Calu3 (cell line): ENCODE measurements at regions not wholly inside any gene's neighbourhood (a gene's known extent, or its start where the extent isn't known, plus 50 kb on each side); places are given as distances from the start of the nearest gene placed in this dataset.

ENCODE experiments used
- BruUV-seq: library from RNA; stranded (reverse); fragments of 400-500 nt; replicated peaks from 2 replicates; lab custom pipeline; 2021; lab: Mats Ljungman, UMichigan
- CTCF ChIA-PET: fragments of 300-600 bp; sonication (Branson Sonifier 250); formaldehyde crosslinking; loops from one replicate; lab custom pipeline; 2022; ENCODE audit warnings: antibody characterized with exemption; lab: Charles Lee
- DNase-seq: peaks from one replicate; pipeline ENCODE4 v3.0.0; 2022
- H3K27ac Mint-ChIP-seq: one replicate; pipeline ENCODE4 v1.8.0; 2022; ENCODE audit warnings: mixed read lengths; ENCODE audit not compliant: unreplicated experiment
- H3K27me3 Mint-ChIP-seq: one replicate; pipeline ENCODE4 v1.8.0; 2022; ENCODE audit warnings: mixed read lengths; ENCODE audit not compliant: unreplicated experiment
- H3K36me3 Mint-ChIP-seq: one replicate; pipeline ENCODE4 v1.8.0; 2022; ENCODE audit warnings: mild to moderate bottlenecking, moderate library complexity, mixed read lengths; ENCODE audit not compliant: insufficient read depth, unreplicated experiment
- H3K4me1 Mint-ChIP-seq: one replicate; pipeline ENCODE4 v1.8.0; 2022; ENCODE audit warnings: mild to moderate bottlenecking, low read depth, mixed read lengths; ENCODE audit not compliant: unreplicated experiment
- H3K4me3 Mint-ChIP-seq: one replicate; pipeline ENCODE4 v1.8.0; 2022; ENCODE audit warnings: mild to moderate bottlenecking, low read depth, moderate library complexity, mixed read lengths; ENCODE audit not compliant: unreplicated experiment
- H3K9me3 Mint-ChIP-seq: one replicate; pipeline ENCODE4 v1.8.0; 2022; ENCODE audit warnings: low read depth, mixed read lengths; ENCODE audit not compliant: unreplicated experiment
- CTCF ChIP-seq: fragments of 200-600 bp; IDR thresholded peaks from one replicate; pipeline ENCODE4 v1.8.0; 2022; ENCODE audit warnings: antibody characterized with exemption; ENCODE audit not compliant: unreplicated experiment
- intact Hi-C: fragments of 100-400 bp; cut with micrococcal nuclease; formaldehyde crosslinking; loops from one replicate; pipeline ENCODE4 v1.10.0; 2022; ENCODE audit not compliant: unreplicated experiment

- Mint-ChIP-seq H3K27ac (no peak overlapping the region), H3K4me1 (no peaks in the 10 kb centered on the region), H3K27me3 (no peaks in the 10 kb centered on the region), H3K9me3 (peaks cover 23% of the 10 kb centered on the region), H3K4me3 (no peak overlapping the region), H3K36me3 (no peaks in the 10 kb centered on the region)
- intact Hi-C loops, result no loop called here
- CTCF ChIA-PET, result no interaction called here
- TF ChIP-seq CTCF, result no peak
- no TSS peak for BruUV-seq
- DNase-seq, result no peak
Observed at GRCh38 chrX:128931071-128931470, 592.2 kb downstream of the SMARCA1 start.

- TF ChIP-seq CTCF, result no peak
- no peak for DNase-seq
- peaks cover 23% of the 10 kb centered on the region for H3K9me3 Mint-ChIP-seq
- no peaks in the 10 kb centered on the region for H3K4me1 Mint-ChIP-seq
- H3K27me3 Mint-ChIP-seq, result no peaks in the 10 kb centered on the region
- intact Hi-C loops, result no loop called here
- H3K36me3 Mint-ChIP-seq, result no peaks in the 10 kb centered on the region
- BruUV-seq, result no TSS peak
- CTCF ChIA-PET, result no interaction called here
- H3K27ac Mint-ChIP-seq, result no peak overlapping the region
- H3K4me3 Mint-ChIP-seq, result no peak overlapping the region
Observed at GRCh38 chrX:128929271-128930057, 593.8 kb downstream of the SMARCA1 start.

GRCh38 chrX:128928636-128929035, 594.7 kb downstream of the SMARCA1 start:
- no peak overlapping the region for H3K4me3 Mint-ChIP-seq
- H3K27ac Mint-ChIP-seq, result no peak overlapping the region
- no peaks in the 10 kb centered on the region for H3K36me3 Mint-ChIP-seq
- intact Hi-C loops, result no loop called here
- no TSS peak for BruUV-seq
- no peaks in the 10 kb centered on the region for H3K4me1 Mint-ChIP-seq
- no peak for DNase-seq
- no peak for TF ChIP-seq CTCF
- CTCF ChIA-PET, result no interaction called here
- H3K27me3 Mint-ChIP-seq, result no peaks in the 10 kb centered on the region
- H3K9me3 Mint-ChIP-seq, result peaks cover 23% of the 10 kb centered on the region

- CTCF ChIA-PET, result no interaction called here
- DNase-seq, result no peak
- no peak overlapping the region for H3K27ac Mint-ChIP-seq
- H3K4me1 Mint-ChIP-seq, result no peaks in the 10 kb centered on the region
- H3K9me3 Mint-ChIP-seq, result peaks cover 20% of the 10 kb centered on the region
- intact Hi-C loops, result no loop called here
- BruUV-seq, result no TSS peak
- no peak for TF ChIP-seq CTCF
- no peaks in the 10 kb centered on the region for H3K36me3 Mint-ChIP-seq
- H3K27me3 Mint-ChIP-seq, result no peaks in the 10 kb centered on the region
- H3K4me3 Mint-ChIP-seq, result no peak overlapping the region
Observed at GRCh38 chrX:128927363-128927762, 595.9 kb downstream of the SMARCA1 start.
